ENCODE measurements at regions not wholly inside any gene's neighbourhood (a gene's known extent, or its start where the extent isn't known, plus 50 kb on each side); places are given as distances from the start of the nearest gene placed in this dataset.

- Histone ChIP-seq H3K27ac (no peak overlapping the region), H4K20me1 (ENCODE audit: low read depth) (peaks cover 10% of the 10 kb centered on the region), H3K4me3 (no peak overlapping the region), H3F3A (ENCODE audit: low read depth) (peaks cover 10% of the 10 kb centered on the region), H3K79me2 (ENCODE audit: low read depth) (no peaks in the 10 kb centered on the region), H3K4me1 (peaks cover 20% of the 10 kb centered on the region), H2AFZ (replicated peaks) (no peak overlapping the region), H3K4me2 (no peak overlapping the region), H3K9ac (no peak overlapping the region), H3K36me3 (no peaks in the 10 kb centered on the region), H3K27me3 (peaks cover 100% of the 10 kb centered on the region), H3K9me3 (ENCODE audit: low read depth) (no peaks in the 10 kb centered on the region)
- H3K36me3 Mint-ChIP-seq: no peaks in the 10 kb centered on the region
- no peak overlapping the region for H3K27ac Mint-ChIP-seq
- TF ChIP-seq EZH2 (IDR thresholded peaks at IDR 0.05) (no peak), CTCF (IDR thresholded peaks at IDR 0.05) (no peak), EZH2phosphoT487 (IDR thresholded peaks at IDR 0.05) (no peak)
- H3K27me3 Mint-ChIP-seq (ENCODE audit: insufficient read depth, low read depth): peaks cover 56% of the 10 kb centered on the region
- H3K4me3 Mint-ChIP-seq: peak overlapping the region; percentile 30
- peaks cover 31% of the 10 kb centered on the region for H3K4me1 Mint-ChIP-seq
- no peak for DNase-seq (ENCODE audit: low spot score)
- H3K9me3 Mint-ChIP-seq: peaks cover 2% of the 10 kb centered on the region
Measured at GRCh38 chr7:155360495-155361345, 63.0 kb downstream of the INSIG1 start.

DNA sequence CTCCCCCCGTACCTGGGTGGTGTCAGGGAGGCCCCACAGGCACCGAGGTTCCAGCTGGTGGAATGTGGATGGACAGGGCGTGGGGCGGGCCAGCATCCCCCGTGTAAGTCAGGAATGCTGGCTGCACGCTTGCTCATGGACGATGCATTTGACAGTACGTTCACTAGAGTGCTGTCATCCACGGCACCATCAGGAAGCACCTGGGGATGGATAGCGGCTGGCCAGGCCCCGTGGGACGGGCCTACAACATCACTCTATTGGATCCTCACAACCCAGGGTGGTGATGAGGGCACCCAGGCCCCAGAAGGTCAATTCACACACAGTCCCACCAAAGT, 63.6 kb downstream of the INSIG1 start:
- Histone ChIP-seq H3K27me3 (peaks cover 94% of the 10 kb centered on the region), H3K4me1 (peaks cover 20% of the 10 kb centered on the region), H3K79me2 (ENCODE audit: low read depth) (no peaks in the 10 kb centered on the region), H2AFZ (replicated peaks) (no peak overlapping the region), H3K9ac (no peak overlapping the region), H3K9me3 (ENCODE audit: low read depth) (no peaks in the 10 kb centered on the region), H3F3A (ENCODE audit: low read depth) (peaks cover 10% of the 10 kb centered on the region), H3K36me3 (no peaks in the 10 kb centered on the region), H4K20me1 (ENCODE audit: low read depth) (peaks cover 10% of the 10 kb centered on the region), H3K4me3 (no peak overlapping the region), H3K27ac (no peak overlapping the region), H3K4me2 (no peak overlapping the region)
- Mint-ChIP-seq H3K36me3 (no peaks in the 10 kb centered on the region), H3K9me3 (peaks cover 2% of the 10 kb centered on the region), H3K4me1 (peaks cover 31% of the 10 kb centered on the region), H3K27ac (no peak overlapping the region), H3K4me3 (no peak overlapping the region), H3K27me3 (ENCODE audit: insufficient read depth, low read depth) (peaks cover 51% of the 10 kb centered on the region)
- TF ChIP-seq CTCF (IDR thresholded peaks at IDR 0.05) (no peak), EZH2 (IDR thresholded peaks at IDR 0.05) (no peak), EZH2phosphoT487 (IDR thresholded peaks at IDR 0.05) (no peak)
- DNase-seq (ENCODE audit: low spot score): no peak

- Histone ChIP-seq H2AFZ (replicated peaks) (no peak overlapping the region), H3K36me3 (no peaks in the 10 kb centered on the region), H3K27ac (no peak overlapping the region), H3F3A (ENCODE audit: low read depth) (peaks cover 10% of the 10 kb centered on the region), H3K79me2 (ENCODE audit: low read depth) (no peaks in the 10 kb centered on the region), H3K4me1 (peaks cover 20% of the 10 kb centered on the region), H4K20me1 (ENCODE audit: low read depth) (peaks cover 10% of the 10 kb centered on the region), H3K9ac (no peak overlapping the region), H3K4me2 (no peak overlapping the region), H3K9me3 (ENCODE audit: low read depth) (no peaks in the 10 kb centered on the region), H3K4me3 (no peak overlapping the region), H3K27me3 (peaks cover 88% of the 10 kb centered on the region)
- no peak for DNase-seq (ENCODE audit: low spot score)
- Mint-ChIP-seq H3K4me1 (peaks cover 31% of the 10 kb centered on the region), H3K36me3 (no peaks in the 10 kb centered on the region), H3K27ac (no peak overlapping the region), H3K4me3 (no peak overlapping the region), H3K27me3 (ENCODE audit: insufficient read depth, low read depth) (peaks cover 47% of the 10 kb centered on the region), H3K9me3 (peaks cover 2% of the 10 kb centered on the region)
- TF ChIP-seq EZH2phosphoT487 (IDR thresholded peaks at IDR 0.05) (no peak), CTCF (IDR thresholded peaks at IDR 0.05) (no peak), EZH2 (IDR thresholded peaks at IDR 0.05) (no peak)
Measured at GRCh38 chr7:155361947-155362346, 64.3 kb downstream of the INSIG1 start.
